Spinal cord (tissue), 9 donors: ENCODE measurements at regions not wholly inside any gene's neighbourhood (a gene's known extent, or its start where the extent isn't known, plus 50 kb on each side); places are given as distances from the start of the nearest gene placed in this dataset.
"Not testable (repeated sequence)": the region's sequence is repeated elsewhere in the genome, so short reads cannot be mapped to it uniquely, and the experiment has no call there.

ENCODE experiments used
- DNase-seq, 6 donors: peaks; one replicate each; pipeline versions ENCODE4 v3.0.0 to v3.0.0-alpha.2; 2013 to 2015; ENCODE audit warnings: low spot score in 6 of 6, low read depth in 4 of 6
- H3K27ac ChIP-seq: one replicate; pipeline ENCODE4 v1.5.1; 2013; ENCODE audit warnings: low read depth, low read length, control low read depth
- H3K27me3 ChIP-seq: one replicate; pipeline ENCODE4 v1.6.1; 2013; ENCODE audit warnings: low read length; ENCODE audit not compliant: control insufficient read depth, insufficient read depth
- H3K36me3 ChIP-seq: one replicate; pipeline ENCODE4 v1.6.1; 2013; ENCODE audit warnings: low read length; ENCODE audit not compliant: control insufficient read depth, insufficient read depth
- H3K4me1 ChIP-seq: one replicate; pipeline ENCODE4 v1.6.1; 2013; ENCODE audit warnings: low read length; ENCODE audit not compliant: control insufficient read depth, insufficient read depth
- H3K4me3 ChIP-seq: one replicate; pipeline ENCODE4 v1.5.1; 2013; ENCODE audit warnings: low read depth, low read length, control low read depth
- H3K9me3 ChIP-seq: one replicate; pipeline ENCODE4 v1.6.1; 2013; ENCODE audit warnings: low read length; ENCODE audit not compliant: control insufficient read depth, insufficient read depth
- WGBS: methylation state at CpG from one replicate; pipeline ENCODE4 v1.1.5; 2013; ENCODE audit warnings: missing lambda C conversion rate; ENCODE audit not compliant: insufficient coverage; 5-methylcytosine and 5-hydroxymethylcytosine counted together
- donor health status: healthy.

- H3K27ac ChIP-seq = no peak overlapping the region
- no CpG with 5 or more reads among the region's 1 CpG for WGBS
- no peaks in the 10 kb centered on the region for H3K4me1 ChIP-seq
- no peaks in the 10 kb centered on the region for H3K27me3 ChIP-seq
- DNase-seq = no peak
- no peak overlapping the region for H3K4me3 ChIP-seq
- H3K36me3 ChIP-seq = no peaks in the 10 kb centered on the region
- H3K9me3 ChIP-seq = no peaks in the 10 kb centered on the region
These were observed 849.8 kb downstream of the TMTC2 start for GRCh38 chr12:83536496-83536895.

- Histone ChIP-seq H3K27ac (no peak overlapping the region), H3K4me1 (no peaks in the 10 kb centered on the region), H3K27me3 (no peaks in the 10 kb centered on the region), H3K4me3 (no peak overlapping the region), H3K9me3 (no peaks in the 10 kb centered on the region), H3K36me3 (no peaks in the 10 kb centered on the region)
- no peak for DNase-seq
- WGBS = no CpG with 5 or more reads among the region's 1 CpG
These were observed 841.9 kb downstream of the TMTC2 start for GRCh38 chr12:83528571-83528970.

GRCh38 chr12:83527810-83528209 is 841.1 kb downstream of the TMTC2 start:
- Histone ChIP-seq H3K4me1 (no peaks in the 10 kb centered on the region), H3K36me3 (no peaks in the 10 kb centered on the region), H3K4me3 (no peak overlapping the region), H3K27ac (no peak overlapping the region), H3K27me3 (no peaks in the 10 kb centered on the region), H3K9me3 (no peaks in the 10 kb centered on the region)
- WGBS = 100% methylated on average over 1 of the region's 1 CpG
- DNase-seq = no peak

- H3K4me3 ChIP-seq = no peak overlapping the region
These were observed 828.8 kb downstream of the TMTC2 start for GRCh38 chr12:83515306-83516026.

GRCh38 chr12:83514372-83514771 is 827.7 kb downstream of the TMTC2 start:
- Histone ChIP-seq H3K4me3 (no peak overlapping the region), H3K9me3 (no peaks in the 10 kb centered on the region), H3K27me3 (no peaks in the 10 kb centered on the region), H3K4me1 (no peaks in the 10 kb centered on the region), H3K27ac (no peak overlapping the region), H3K36me3 (no peaks in the 10 kb centered on the region)
- no CpG with 5 or more reads among the region's 1 CpG for WGBS
- no peak for DNase-seq

More at GRCh38 chr12:83515306-83516026, 828.8 kb downstream of the TMTC2 start:
- Histone ChIP-seq H3K9me3 (no peaks in the 10 kb centered on the region), H3K27me3 (no peaks in the 10 kb centered on the region), H3K36me3 (no peaks in the 10 kb centered on the region), H3K4me1 (no peaks in the 10 kb centered on the region), H3K27ac (no peak overlapping the region)
- WGBS = no CpG with 5 or more reads among the region's 3 CpGs
- DNase-seq = no peak

GRCh38 chr12:83506841-83507240 is 820.1 kb downstream of the TMTC2 start:
- no peaks in the 10 kb centered on the region for H3K4me1 ChIP-seq
- no peak overlapping the region for H3K4me3 ChIP-seq
- DNase-seq = no peak
- no peak overlapping the region for H3K27ac ChIP-seq
- WGBS = 91% methylated on average over 4 of the region's 5 CpGs
- H3K27me3 ChIP-seq = no peaks in the 10 kb centered on the region
- no peaks in the 10 kb centered on the region for H3K9me3 ChIP-seq
- no peaks in the 10 kb centered on the region for H3K36me3 ChIP-seq

- no peaks in the 10 kb centered on the region for H3K27me3 ChIP-seq
- no peaks in the 10 kb centered on the region for H3K36me3 ChIP-seq
- H3K9me3 ChIP-seq = no peaks in the 10 kb centered on the region
- H3K27ac ChIP-seq = no peak overlapping the region
- 80% methylated on average over 1 of the region's 2 CpGs for WGBS
- H3K4me3 ChIP-seq = no peak overlapping the region
- no peaks in the 10 kb centered on the region for H3K4me1 ChIP-seq
- no peak for DNase-seq
These were observed 818.9 kb downstream of the TMTC2 start for GRCh38 chr12:83505586-83505985.

GRCh38 chr12:83499894-83500293 is 813.2 kb downstream of the TMTC2 start:
- not testable (repeated sequence) for H3K27ac ChIP-seq, H3K4me1 ChIP-seq, DNase-seq, H3K9me3 ChIP-seq, H3K36me3 ChIP-seq, H3K27me3 ChIP-seq, H3K4me3 ChIP-seq

- Histone ChIP-seq H3K36me3 (no peaks in the 10 kb centered on the region), H3K27ac (no peak overlapping the region), H3K4me3 (no peak overlapping the region), H3K27me3 (no peaks in the 10 kb centered on the region), H3K9me3 (no peaks in the 10 kb centered on the region), H3K4me1 (no peaks in the 10 kb centered on the region)
- no CpG with 5 or more reads among the region's 4 CpGs for WGBS
- peak in 2 of 6 donors; percentile 10 to 26 for DNase-seq
These were observed 791.0 kb downstream of the TMTC2 start for GRCh38 chr12:83477696-83478095.
